Stimulated activated CD4-positive, alpha-beta T cell treated with anti-CD3 and anti-CD28 coated beads, Interleukin-1b, Interleukin-23, amount 100 ng/mL, for 4 hours (primary cell): ENCODE measurements at regions not wholly inside any gene's neighbourhood (a gene's known extent, or its start where the extent isn't known, plus 50 kb on each side); places are given as distances from the start of the nearest gene placed in this dataset.

Experiments
- DNase-seq, 2 donors: peaks; one replicate each; pipeline ENCODE4 v3.0.0-alpha.2; 2020; ENCODE audit warnings: low read depth in 2 of 2

- DNase-seq: no peak
Observed at GRCh38 chr16:86150641-86151238, 251.8 kb downstream of the IRF8 start.

DNA sequence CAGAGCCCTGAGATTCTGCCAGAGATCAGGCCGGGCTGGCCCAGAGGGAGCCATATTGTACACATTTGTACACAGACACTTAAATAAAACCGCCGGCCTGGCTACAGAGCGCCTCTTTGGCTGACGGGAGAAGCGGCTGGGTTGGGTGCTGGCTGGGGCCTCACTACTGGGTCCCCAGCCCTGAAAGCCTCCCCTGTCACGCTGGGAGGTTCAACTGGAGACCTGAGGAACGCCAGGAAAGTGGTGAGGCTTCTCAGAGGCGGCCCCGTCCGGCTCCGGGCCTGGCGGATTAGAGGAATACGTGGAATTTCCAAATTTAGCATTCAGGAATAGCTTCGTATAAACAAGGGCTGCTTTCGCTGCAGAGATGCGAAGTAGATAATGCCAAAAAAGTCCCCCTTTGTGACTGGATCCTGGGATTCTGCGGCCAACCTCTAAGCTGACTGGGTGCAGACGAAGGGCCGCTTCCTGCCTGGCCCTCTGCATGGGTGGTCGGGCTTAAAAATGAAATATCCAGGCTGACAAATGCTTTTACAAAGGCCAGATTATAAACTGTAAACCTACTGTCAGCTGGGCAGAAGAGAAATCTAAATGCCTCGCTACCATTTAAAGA, 252.4 kb downstream of the IRF8 start:
- DNase-seq: no peak

GRCh38 chr16:86156155-86156554, 257.2 kb downstream of the IRF8 start:
- DNase-seq: no peak

- no peak for DNase-seq
Observed at GRCh38 chr16:86157616-86158247, 258.8 kb downstream of the IRF8 start.

DNA sequence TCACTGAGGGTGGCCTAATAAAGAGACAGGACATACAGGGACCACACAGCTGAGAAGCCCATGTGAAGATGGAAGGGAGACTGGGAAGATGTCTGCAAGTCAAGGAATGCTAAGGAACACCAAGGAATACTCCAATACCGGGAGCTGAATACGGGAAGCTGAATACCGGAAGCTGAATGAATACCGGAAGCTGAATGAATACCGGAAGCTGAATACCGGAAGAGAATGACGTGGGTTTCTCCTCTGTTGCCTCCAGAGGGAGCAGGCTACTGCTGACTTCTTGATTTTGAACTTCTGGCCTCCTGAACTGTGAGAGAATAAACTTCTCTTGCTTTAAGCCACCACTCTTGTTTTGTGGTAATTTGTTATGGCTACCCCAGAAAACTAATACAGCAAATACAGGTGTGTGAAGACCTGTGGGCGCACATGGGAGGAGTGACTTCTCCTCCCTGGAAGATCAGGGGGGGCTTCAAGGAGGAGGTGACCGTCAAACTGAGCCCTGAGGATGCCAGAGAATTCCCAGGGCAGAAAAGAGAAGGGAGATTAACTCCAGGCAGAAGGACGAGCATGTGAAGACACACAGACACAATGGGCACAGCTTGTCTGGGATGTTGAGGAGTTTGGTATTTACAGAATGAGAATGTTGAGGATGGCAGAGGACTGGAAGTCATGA, 259.9 kb downstream of the IRF8 start:
- no peak for DNase-seq

- no peak for DNase-seq
Observed at GRCh38 chr16:86165479-86165878, 266.5 kb downstream of the IRF8 start.

DNA sequence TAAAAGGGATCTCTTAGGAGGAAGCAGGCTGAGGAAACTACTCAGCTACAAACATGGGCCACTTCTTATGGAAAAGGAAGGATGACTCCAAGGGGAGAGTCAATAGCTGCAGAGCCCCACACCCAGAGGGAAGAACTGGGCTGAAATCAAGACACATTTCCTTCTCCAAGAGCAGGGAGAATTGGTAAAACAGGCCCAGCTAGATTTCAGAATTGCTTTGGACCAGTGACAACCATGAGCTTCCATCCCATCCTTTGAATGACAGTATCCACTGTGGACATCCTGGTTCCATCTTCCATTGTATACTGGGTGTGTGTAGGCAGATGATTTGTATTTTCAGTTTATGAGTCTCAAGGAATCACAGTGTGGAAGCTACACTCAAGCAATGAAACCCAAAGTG, 267.5 kb downstream of the IRF8 start:
- no peak for DNase-seq

- no peak for DNase-seq
Observed at GRCh38 chr16:86167061-86167460, 268.1 kb downstream of the IRF8 start.

- DNase-seq: no peak
Observed at GRCh38 chr16:86170720-86171119, 271.8 kb downstream of the IRF8 start.

GRCh38 chr16:86171329-86171728, 272.4 kb downstream of the IRF8 start:
- DNase-seq: no peak

DNA sequence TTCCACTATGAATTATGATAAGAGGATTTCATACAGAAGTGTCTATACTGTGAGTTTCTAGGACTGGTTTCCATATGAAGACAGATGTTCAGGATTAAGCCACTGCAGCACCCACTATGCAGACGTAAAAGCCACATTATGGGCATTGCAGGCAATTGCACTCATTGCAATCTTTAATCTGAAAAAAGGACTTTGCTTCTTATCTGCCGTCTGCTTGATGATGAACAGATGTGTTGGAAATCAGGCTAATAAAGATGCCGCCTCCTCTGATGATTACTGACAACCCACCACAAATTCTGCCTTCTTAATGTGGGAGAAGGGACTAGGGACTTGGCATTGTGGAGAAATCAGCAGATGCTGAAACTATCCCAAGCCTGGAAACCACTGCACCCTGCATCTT, 276.9 kb downstream of the IRF8 start:
- no peak for DNase-seq

DNA sequence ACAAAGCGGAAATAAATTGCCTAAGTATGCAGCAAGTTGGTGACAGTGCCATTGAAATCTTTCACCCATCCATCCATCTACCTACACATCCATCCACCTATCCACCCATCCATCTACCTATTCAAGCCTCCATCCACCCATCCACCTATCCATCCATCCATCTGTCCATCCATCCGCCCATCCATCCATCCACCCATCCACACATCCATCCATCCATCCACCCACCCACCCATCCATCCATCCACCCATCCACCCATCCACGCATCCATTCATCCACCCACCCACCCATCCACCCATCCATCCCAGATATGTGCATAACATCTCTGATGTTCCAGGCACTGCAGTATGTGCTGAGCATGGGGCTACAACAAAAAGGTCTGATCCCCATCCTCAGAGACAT, 277.5 kb downstream of the IRF8 start:
- DNase-seq: no peak

DNA sequence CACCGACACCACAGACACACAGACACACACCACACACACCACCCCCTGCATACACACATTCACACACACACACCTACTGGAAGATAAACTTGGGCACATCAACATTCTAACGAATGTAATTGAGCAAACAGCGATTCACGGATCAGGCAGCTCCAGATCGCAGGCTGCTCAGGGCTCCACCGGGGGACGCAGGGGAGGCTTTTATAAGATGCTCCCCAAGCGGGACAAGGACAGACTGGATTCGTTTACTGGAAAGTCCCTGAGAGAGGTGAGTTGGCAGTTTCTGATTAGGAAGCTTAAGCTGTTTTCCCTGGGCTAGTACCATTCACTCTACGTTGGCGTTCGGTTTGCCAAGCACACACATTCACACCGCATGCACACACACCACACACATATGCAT, 281.3 kb downstream of the IRF8 start:
- DNase-seq: no peak

GRCh38 chr16:86180780-86181179, 281.8 kb downstream of the IRF8 start:
- DNase-seq: no peak

GRCh38 chr16:86181526-86181925, 282.6 kb downstream of the IRF8 start:
- no peak for DNase-seq

- DNase-seq: no peak
Observed at GRCh38 chr16:86184185-86184584, 285.2 kb downstream of the IRF8 start.

DNA sequence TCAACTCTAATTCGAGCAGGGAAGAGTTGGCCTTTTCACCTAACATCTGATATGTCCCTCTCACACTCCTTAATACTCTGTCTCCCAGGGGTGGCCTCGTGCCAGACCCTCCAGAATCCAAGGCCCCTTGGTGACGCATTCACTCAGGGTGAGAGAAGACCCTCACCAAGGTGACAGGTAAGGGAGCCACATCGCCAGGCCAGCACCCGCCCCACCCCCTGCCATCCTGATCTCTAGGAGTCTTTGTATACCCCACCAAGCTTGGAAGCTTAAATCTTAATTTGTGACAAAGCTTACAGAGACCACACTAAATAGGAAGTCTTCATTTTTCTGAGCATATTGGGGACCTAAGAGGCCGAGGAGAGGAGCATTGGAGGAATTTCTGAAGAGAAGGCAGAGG, 286.1 kb downstream of the IRF8 start:
- DNase-seq: no peak

GRCh38 chr16:86186313-86186712, 287.4 kb downstream of the IRF8 start:
- no peak for DNase-seq

GRCh38 chr16:86189934-86190333, 291.0 kb downstream of the IRF8 start:
- DNase-seq: no peak

DNA sequence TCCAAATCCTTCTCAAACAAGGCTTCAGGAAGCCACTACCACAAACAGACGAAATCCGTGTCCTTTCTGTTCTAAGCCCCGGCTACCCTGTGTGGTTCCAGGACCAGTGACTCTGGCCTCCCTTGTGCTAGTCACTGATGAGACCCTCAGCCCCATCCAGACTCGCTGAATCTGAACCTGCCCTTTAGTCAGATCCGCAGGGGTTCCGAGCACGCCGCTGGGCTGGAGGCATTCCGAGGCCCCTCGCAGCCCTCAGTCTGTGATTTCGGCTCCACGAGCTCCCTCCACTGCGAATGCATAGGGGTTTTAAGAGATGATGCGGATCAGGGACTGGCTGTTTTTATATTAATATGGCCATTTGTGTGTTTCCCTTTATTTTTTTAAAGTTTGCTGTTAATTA, 292.7 kb downstream of the IRF8 start:
- no peak for DNase-seq

- no peak for DNase-seq
Observed at GRCh38 chr16:86193528-86194193, 294.7 kb downstream of the IRF8 start.

DNA sequence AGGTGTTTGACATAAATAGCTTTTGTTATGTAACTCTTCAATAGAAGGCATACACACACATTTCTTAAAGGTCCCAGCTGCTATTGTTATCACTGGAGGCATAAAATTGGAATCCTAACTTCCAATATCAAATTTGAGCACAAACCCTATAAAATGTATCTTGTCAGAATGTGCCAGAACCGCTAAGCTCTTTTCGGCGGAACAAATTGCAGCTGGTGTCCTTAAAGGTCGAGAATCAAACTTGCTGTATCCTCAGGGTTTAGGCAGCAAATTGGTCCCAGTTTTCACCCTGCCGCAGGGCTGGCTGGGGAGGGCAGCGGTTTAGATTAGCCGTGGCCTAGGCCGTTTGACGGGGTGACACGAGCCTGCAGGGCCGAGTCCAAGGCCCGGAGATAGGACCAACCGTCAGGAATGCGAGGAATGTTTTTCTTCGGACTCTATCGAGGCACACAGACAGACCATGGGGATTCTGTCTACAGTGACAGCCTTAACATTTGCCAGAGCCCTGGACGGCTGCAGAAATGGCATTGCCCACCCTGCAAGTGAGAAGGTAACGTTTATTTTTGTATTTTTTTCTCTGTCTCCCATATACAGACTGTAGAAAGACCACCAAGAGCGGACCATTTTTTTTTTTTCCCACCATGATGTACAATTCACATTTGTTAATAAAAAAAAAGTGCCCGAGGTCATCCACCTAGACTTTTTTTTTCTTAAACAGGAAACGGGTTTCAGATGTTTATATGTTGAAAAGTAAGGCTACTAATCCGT, 297.1 kb downstream of the IRF8 start:
- DNase-seq: no peak
